ENCODE measurements at regions not wholly inside any gene's neighbourhood (a gene's known extent, or its start where the extent isn't known, plus 50 kb on each side); places are given as distances from the start of the nearest gene placed in this dataset.

DNA sequence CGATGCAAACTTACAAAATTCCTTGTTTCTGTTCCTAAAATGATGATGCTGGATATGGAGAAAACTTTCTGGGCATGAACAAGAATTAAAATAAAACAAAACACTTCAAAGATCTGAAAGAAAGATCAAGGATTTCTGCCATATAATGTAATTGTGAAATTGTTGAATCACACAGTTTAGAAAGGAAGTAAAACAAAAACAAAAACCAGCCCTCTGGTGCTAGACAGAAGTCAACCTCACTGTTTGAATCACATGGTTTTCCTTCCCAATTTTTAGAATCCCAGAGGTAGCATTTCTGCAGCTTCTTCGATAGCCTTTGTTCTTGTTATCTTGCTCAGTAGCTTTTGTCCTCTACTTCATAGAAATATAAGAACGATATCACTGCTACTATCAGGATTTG lies 118.2 kb upstream of the ARGLU1 start (continued):
- no peak for TF ChIP-seq ZNF317 (CRISPR knock-in tag; IDR thresholded peaks at IDR 0.05; ENCODE audit: borderline replicate concordance, low read depth)
- TF ChIP-seq, protein P1, sequence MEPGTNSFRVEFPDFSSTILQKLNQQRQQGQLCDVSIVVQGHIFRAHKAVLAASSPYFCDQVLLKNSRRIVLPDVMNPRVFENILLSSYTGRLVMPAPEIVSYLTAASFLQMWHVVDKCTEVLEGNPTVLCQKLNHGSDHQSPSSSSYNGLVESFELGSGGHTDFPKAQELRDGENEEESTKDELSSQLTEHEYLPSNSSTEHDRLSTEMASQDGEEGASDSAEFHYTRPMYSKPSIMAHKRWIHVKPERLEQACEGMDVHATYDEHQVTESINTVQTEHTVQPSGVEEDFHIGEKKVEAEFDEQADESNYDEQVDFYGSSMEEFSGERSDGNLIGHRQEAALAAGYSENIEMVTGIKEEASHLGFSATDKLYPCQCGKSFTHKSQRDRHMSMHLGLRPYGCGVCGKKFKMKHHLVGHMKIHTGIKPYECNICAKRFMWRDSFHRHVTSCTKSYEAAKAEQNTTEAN (CRISPR knock-in tag; IDR thresholded peaks at IDR 0.05), result no peak
- no peak for TF ChIP-seq JUN (CRISPR knock-in tag; IDR thresholded peaks at IDR 0.05)
- no peak for TF ChIP-seq CBFB (CRISPR knock-in tag; IDR thresholded peaks at IDR 0.05; ENCODE audit: low read depth)
- TF ChIP-seq, protein P2, sequence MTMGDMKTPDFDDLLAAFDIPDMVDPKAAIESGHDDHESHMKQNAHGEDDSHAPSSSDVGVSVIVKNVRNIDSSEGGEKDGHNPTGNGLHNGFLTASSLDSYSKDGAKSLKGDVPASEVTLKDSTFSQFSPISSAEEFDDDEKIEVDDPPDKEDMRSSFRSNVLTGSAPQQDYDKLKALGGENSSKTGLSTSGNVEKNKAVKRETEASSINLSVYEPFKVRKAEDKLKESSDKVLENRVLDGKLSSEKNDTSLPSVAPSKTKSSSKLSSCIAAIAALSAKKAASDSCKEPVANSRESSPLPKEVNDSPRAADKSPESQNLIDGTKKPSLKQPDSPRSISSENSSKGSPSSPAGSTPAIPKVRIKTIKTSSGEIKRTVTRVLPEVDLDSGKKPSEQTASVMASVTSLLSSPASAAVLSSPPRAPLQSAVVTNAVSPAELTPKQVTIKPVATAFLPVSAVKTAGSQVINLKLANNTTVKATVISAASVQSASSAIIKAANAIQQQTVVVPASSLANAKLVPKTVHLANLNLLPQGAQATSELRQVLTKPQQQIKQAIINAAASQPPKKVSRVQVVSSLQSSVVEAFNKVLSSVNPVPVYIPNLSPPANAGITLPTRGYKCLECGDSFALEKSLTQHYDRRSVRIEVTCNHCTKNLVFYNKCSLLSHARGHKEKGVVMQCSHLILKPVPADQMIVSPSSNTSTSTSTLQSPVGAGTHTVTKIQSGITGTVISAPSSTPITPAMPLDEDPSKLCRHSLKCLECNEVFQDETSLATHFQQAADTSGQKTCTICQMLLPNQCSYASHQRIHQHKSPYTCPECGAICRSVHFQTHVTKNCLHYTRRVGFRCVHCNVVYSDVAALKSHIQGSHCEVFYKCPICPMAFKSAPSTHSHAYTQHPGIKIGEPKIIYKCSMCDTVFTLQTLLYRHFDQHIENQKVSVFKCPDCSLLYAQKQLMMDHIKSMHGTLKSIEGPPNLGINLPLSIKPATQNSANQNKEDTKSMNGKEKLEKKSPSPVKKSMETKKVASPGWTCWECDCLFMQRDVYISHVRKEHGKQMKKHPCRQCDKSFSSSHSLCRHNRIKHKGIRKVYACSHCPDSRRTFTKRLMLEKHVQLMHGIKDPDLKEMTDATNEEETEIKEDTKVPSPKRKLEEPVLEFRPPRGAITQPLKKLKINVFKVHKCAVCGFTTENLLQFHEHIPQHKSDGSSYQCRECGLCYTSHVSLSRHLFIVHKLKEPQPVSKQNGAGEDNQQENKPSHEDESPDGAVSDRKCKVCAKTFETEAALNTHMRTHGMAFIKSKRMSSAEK (CRISPR knock-in tag; IDR thresholded peaks at IDR 0.05; ENCODE audit: borderline replicate concordance), result no peak
- TF ChIP-seq TP53 (CRISPR knock-in tag; IDR thresholded peaks at IDR 0.05), result no peak

DNA sequence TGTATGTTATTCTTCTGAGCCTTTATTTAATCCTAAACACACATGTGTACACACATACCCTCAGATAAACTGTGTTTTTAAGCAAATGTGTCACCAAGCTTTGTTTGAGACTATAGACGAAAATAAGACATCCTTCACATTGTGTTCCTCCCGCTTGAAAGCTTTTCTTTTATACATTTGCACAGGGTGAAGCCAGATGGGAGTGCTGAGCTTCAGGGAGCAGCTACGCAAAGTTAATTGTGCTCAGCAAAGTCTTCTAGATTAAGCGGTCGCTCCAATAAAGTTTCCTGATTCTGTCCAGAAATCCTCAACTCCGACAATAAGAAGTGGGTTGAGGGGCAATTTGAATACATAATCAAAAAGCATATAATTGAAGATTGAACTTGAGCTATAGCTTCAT lies 117.2 kb upstream of the ARGLU1 start:
- ATAC-seq, result no peak
- TF ChIP-seq, protein P3, sequence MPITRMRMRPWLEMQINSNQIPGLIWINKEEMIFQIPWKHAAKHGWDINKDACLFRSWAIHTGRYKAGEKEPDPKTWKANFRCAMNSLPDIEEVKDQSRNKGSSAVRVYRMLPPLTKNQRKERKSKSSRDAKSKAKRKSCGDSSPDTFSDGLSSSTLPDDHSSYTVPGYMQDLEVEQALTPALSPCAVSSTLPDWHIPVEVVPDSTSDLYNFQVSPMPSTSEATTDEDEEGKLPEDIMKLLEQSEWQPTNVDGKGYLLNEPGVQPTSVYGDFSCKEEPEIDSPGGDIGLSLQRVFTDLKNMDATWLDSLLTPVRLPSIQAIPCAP (CRISPR knock-in tag; IDR thresholded peaks at IDR 0.05), result no peak
- TF ChIP-seq TP53 (CRISPR knock-in tag; IDR thresholded peaks at IDR 0.05) (no peak), PRRX2 (CRISPR knock-in tag; IDR thresholded peaks at IDR 0.05) (no peak), HMGA2 (CRISPR knock-in tag; IDR thresholded peaks at IDR 0.05) (no peak), RORB (CRISPR knock-in tag; IDR thresholded peaks at IDR 0.05) (no peak), TEAD4 (CRISPR knock-in tag; IDR thresholded peaks at IDR 0.05) (no peak), NFYB (CRISPR knock-in tag; conservative IDR thresholded peaks at IDR 0.05; ENCODE audit: low read depth) (no peak), NR3C1 (CRISPR knock-in tag; conservative IDR thresholded peaks at IDR 0.05; ENCODE audit: low read depth) (no peak), ETV6 (CRISPR knock-in tag; IDR thresholded peaks at IDR 0.05) (no peak)
- TF ChIP-seq, protein P4, sequence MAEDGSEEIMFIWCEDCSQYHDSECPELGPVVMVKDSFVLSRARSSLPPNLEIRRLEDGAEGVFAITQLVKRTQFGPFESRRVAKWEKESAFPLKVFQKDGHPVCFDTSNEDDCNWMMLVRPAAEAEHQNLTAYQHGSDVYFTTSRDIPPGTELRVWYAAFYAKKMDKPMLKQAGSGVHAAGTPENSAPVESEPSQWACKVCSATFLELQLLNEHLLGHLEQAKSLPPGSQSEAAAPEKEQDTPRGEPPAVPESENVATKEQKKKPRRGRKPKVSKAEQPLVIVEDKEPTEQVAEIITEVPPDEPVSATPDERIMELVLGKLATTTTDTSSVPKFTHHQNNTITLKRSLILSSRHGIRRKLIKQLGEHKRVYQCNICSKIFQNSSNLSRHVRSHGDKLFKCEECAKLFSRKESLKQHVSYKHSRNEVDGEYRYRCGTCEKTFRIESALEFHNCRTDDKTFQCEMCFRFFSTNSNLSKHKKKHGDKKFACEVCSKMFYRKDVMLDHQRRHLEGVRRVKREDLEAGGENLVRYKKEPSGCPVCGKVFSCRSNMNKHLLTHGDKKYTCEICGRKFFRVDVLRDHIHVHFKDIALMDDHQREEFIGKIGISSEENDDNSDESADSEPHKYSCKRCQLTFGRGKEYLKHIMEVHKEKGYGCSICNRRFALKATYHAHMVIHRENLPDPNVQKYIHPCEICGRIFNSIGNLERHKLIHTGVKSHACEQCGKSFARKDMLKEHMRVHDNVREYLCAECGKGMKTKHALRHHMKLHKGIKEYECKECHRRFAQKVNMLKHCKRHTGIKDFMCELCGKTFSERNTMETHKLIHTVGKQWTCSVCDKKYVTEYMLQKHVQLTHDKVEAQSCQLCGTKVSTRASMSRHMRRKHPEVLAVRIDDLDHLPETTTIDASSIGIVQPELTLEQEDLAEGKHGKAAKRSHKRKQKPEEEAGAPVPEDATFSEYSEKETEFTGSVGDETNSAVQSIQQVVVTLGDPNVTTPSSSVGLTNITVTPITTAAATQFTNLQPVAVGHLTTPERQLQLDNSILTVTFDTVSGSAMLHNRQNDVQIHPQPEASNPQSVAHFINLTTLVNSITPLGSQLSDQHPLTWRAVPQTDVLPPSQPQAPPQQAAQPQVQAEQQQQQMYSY (CRISPR knock-in tag; IDR thresholded peaks at IDR 0.05), result no peak
- TF ChIP-seq, protein P5, sequence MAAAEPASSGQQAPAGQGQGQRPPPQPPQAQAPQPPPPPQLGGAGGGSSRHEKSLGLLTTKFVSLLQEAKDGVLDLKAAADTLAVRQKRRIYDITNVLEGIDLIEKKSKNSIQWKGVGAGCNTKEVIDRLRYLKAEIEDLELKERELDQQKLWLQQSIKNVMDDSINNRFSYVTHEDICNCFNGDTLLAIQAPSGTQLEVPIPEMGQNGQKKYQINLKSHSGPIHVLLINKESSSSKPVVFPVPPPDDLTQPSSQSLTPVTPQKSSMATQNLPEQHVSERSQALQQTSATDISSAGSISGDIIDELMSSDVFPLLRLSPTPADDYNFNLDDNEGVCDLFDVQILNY (CRISPR knock-in tag; IDR thresholded peaks at IDR 0.05), result no peak
- TF ChIP-seq, protein P6, sequence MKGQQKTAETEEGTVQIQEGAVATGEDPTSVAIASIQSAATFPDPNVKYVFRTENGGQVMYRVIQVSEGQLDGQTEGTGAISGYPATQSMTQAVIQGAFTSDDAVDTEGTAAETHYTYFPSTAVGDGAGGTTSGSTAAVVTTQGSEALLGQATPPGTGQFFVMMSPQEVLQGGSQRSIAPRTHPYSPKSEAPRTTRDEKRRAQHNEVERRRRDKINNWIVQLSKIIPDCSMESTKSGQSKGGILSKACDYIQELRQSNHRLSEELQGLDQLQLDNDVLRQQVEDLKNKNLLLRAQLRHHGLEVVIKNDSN (CRISPR knock-in tag; IDR thresholded peaks at IDR 0.05), result no peak
- TF ChIP-seq, protein P7, sequence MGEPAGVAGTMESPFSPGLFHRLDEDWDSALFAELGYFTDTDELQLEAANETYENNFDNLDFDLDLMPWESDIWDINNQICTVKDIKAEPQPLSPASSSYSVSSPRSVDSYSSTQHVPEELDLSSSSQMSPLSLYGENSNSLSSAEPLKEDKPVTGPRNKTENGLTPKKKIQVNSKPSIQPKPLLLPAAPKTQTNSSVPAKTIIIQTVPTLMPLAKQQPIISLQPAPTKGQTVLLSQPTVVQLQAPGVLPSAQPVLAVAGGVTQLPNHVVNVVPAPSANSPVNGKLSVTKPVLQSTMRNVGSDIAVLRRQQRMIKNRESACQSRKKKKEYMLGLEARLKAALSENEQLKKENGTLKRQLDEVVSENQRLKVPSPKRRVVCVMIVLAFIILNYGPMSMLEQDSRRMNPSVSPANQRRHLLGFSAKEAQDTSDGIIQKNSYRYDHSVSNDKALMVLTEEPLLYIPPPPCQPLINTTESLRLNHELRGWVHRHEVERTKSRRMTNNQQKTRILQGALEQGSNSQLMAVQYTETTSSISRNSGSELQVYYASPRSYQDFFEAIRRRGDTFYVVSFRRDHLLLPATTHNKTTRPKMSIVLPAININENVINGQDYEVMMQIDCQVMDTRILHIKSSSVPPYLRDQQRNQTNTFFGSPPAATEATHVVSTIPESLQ (CRISPR knock-in tag; IDR thresholded peaks at IDR 0.05), result no peak
- TF ChIP-seq, protein P2 (CRISPR knock-in tag; IDR thresholded peaks at IDR 0.05; ENCODE audit: borderline replicate concordance), result no peak

More for the DNA sequence above, 117.2 kb upstream of the ARGLU1 start:
- DNase-seq (ENCODE audit: low spot score), result no peak
- Mint-ChIP-seq H3K9me3 (no peaks in the 10 kb centered on the region), H3K27me3 (ENCODE audit: low read depth) (no peaks in the 10 kb centered on the region; the same call in 1 of the 2 replicates), H3K36me3 (no peaks in the 10 kb centered on the region), H3K4me1 (peaks cover 54% of the 10 kb centered on the region), H3K4me3 (no peak overlapping the region), H3K27ac (no peak overlapping the region)
- POLR2A ChIA-PET, result interaction anchor here (0.6 kb wide), 1 partner anchor 16 kb away, joined by 3 read pairs; no protein-coding TSS in a partner anchor
- CTCF ChIA-PET, result interaction anchor here (2.3 kb wide), 1 partner anchor 65 kb away, joined by 8 read pairs; no protein-coding TSS in a partner anchor
